LoVo (cell line): ENCODE measurements at regions not wholly inside any gene's neighbourhood (a gene's known extent, or its start where the extent isn't known, plus 50 kb on each side); places are given as distances from the start of the nearest gene placed in this dataset.
"Not testable (repeated sequence)": the region's sequence is repeated elsewhere in the genome, so short reads cannot be mapped to it uniquely, and the experiment has no call there.

Experiments used
- DNase-seq: peaks from one replicate; pipeline ENCODE4 v3.0.0-alpha.2; 2016; ENCODE audit warnings: low spot score

- DNase-seq = peak; percentile 48
Measured at GRCh38 chr14:106348873-106349540, 822.6 kb downstream of the TMEM121 start.

- not testable (repeated sequence) for DNase-seq
Measured at GRCh38 chr14:106349678-106350457, 823.5 kb downstream of the TMEM121 start.

- DNase-seq = not testable (repeated sequence)
Measured at GRCh38 chr14:106355007-106355791, 828.8 kb downstream of the TMEM121 start.

GRCh38 chr14:106355881-106356642 lies 829.7 kb downstream of the TMEM121 start:
- DNase-seq = not testable (repeated sequence)

GRCh38 chr14:106356643-106356930 lies 830.2 kb downstream of the TMEM121 start:
- not testable (repeated sequence) for DNase-seq

GRCh38 chr14:106359157-106359887 lies 832.9 kb downstream of the TMEM121 start:
- not testable (repeated sequence) for DNase-seq

GRCh38 chr14:106365371-106365770 lies 839.0 kb downstream of the TMEM121 start:
- not testable (repeated sequence) for DNase-seq

- not testable (repeated sequence) for DNase-seq
Measured at GRCh38 chr14:106365894-106366293, 839.5 kb downstream of the TMEM121 start.

GRCh38 chr14:106366971-106367370 lies 840.6 kb downstream of the TMEM121 start:
- DNase-seq = not testable (repeated sequence)

GRCh38 chr14:106369456-106369855 lies 843.1 kb downstream of the TMEM121 start:
- not testable (repeated sequence) for DNase-seq

- peak; percentile 66 for DNase-seq
Measured at GRCh38 chr14:106372870-106373652, 846.7 kb downstream of the TMEM121 start.

- not testable (repeated sequence) for DNase-seq
Measured at GRCh38 chr14:106373653-106374110, 847.3 kb downstream of the TMEM121 start.

- DNase-seq = no peak
Measured at GRCh38 chr14:106377432-106377831, 851.0 kb downstream of the TMEM121 start.

- no peak for DNase-seq
Measured at GRCh38 chr14:106378191-106378590, 851.8 kb downstream of the TMEM121 start.

GRCh38 chr14:106380740-106381139 lies 854.4 kb downstream of the TMEM121 start:
- no peak for DNase-seq

- not testable (repeated sequence) for DNase-seq
Measured at GRCh38 chr14:106389186-106389585, 862.8 kb downstream of the TMEM121 start.

- no peak for DNase-seq
Measured at GRCh38 chr14:106390401-106390800, 864.0 kb downstream of the TMEM121 start.

- no peak for DNase-seq
Measured at GRCh38 chr14:106390947-106391346, 864.6 kb downstream of the TMEM121 start.

- DNase-seq = no peak
Measured at GRCh38 chr14:106393742-106394141, 867.4 kb downstream of the TMEM121 start.

GRCh38 chr14:106395456-106396050 lies 869.2 kb downstream of the TMEM121 start:
- no peak for DNase-seq
